ENCODE measurements at regions not wholly inside any gene's neighbourhood (a gene's known extent, or its start where the extent isn't known, plus 50 kb on each side); places are given as distances from the start of the nearest gene placed in this dataset.

GRCh38 chr3:83230841-83231240, 1469.4 kb upstream of the GBE1 start:
- Histone ChIP-seq H3K27ac (ENCODE audit: poor library complexity, severe bottlenecking) (no peak overlapping the region), H3K4me1 (ENCODE audit: insufficient read depth, poor library complexity, severe bottlenecking) (no peaks in the 10 kb centered on the region), H3K36me3 (ENCODE audit: low read depth) (no peaks in the 10 kb centered on the region), H3K4me3 (ENCODE audit: severe bottlenecking) (no peak overlapping the region), H3K27me3 (ENCODE audit: insufficient read depth, poor library complexity, severe bottlenecking) (no peaks in the 10 kb centered on the region), H3K9me3 (ENCODE audit: severe bottlenecking) (no peaks in the 10 kb centered on the region)
- ATAC-seq (ENCODE audit: low read depth) (no peak), DNase-seq (ENCODE audit: low spot score) (no peak)
- no peak for TF ChIP-seq CTCF (IDR thresholded peaks at IDR 0.05; ENCODE audit: poor library complexity, severe bottlenecking)

- DNase-seq (ENCODE audit: low spot score) (no peak), ATAC-seq (ENCODE audit: low read depth) (no peak)
- Histone ChIP-seq H3K9me3 (ENCODE audit: severe bottlenecking) (no peaks in the 10 kb centered on the region), H3K27me3 (ENCODE audit: insufficient read depth, poor library complexity, severe bottlenecking) (no peaks in the 10 kb centered on the region), H3K4me3 (ENCODE audit: severe bottlenecking) (no peak overlapping the region), H3K27ac (ENCODE audit: poor library complexity, severe bottlenecking) (no peak overlapping the region), H3K4me1 (ENCODE audit: insufficient read depth, poor library complexity, severe bottlenecking) (no peaks in the 10 kb centered on the region), H3K36me3 (ENCODE audit: low read depth) (no peaks in the 10 kb centered on the region)
- TF ChIP-seq CTCF (IDR thresholded peaks at IDR 0.05; ENCODE audit: poor library complexity, severe bottlenecking), result no peak
Observed at GRCh38 chr3:83230376-83230775, 1468.9 kb upstream of the GBE1 start.

GRCh38 chr3:83226751-83227150, 1465.3 kb upstream of the GBE1 start:
- no peaks in the 10 kb centered on the region for H3K36me3 ChIP-seq (ENCODE audit: low read depth)
- ATAC-seq (ENCODE audit: low read depth), result no peak
- no peaks in the 10 kb centered on the region for H3K27me3 ChIP-seq (ENCODE audit: insufficient read depth, poor library complexity, severe bottlenecking)
- H3K4me3 ChIP-seq (ENCODE audit: severe bottlenecking), result no peak overlapping the region
- peaks cover 11% of the 10 kb centered on the region for H3K4me1 ChIP-seq (ENCODE audit: insufficient read depth, poor library complexity, severe bottlenecking)
- no peak for DNase-seq (ENCODE audit: low spot score)
- H3K9me3 ChIP-seq (ENCODE audit: severe bottlenecking), result no peaks in the 10 kb centered on the region
- no peak for TF ChIP-seq CTCF (IDR thresholded peaks at IDR 0.05; ENCODE audit: poor library complexity, severe bottlenecking)
- no peak overlapping the region for H3K27ac ChIP-seq (ENCODE audit: poor library complexity, severe bottlenecking)

- Histone ChIP-seq H3K27me3 (ENCODE audit: insufficient read depth, poor library complexity, severe bottlenecking) (no peaks in the 10 kb centered on the region), H3K4me1 (ENCODE audit: insufficient read depth, poor library complexity, severe bottlenecking) (peaks cover 11% of the 10 kb centered on the region), H3K4me3 (ENCODE audit: severe bottlenecking) (no peak overlapping the region), H3K27ac (ENCODE audit: poor library complexity, severe bottlenecking) (peak overlapping the region; percentile 64), H3K9me3 (ENCODE audit: severe bottlenecking) (no peaks in the 10 kb centered on the region), H3K36me3 (ENCODE audit: low read depth) (no peaks in the 10 kb centered on the region)
- ATAC-seq (ENCODE audit: low read depth), result peak; percentile 70; the same call in 2 of the 3 replicates
- no peak for DNase-seq (ENCODE audit: low spot score)
- TF ChIP-seq CTCF (IDR thresholded peaks at IDR 0.05; ENCODE audit: poor library complexity, severe bottlenecking), result no peak
Observed at GRCh38 chr3:83224101-83224868, 1462.8 kb upstream of the GBE1 start.
